K562 (cell line): ENCODE measurements at regions not wholly inside any gene's neighbourhood (a gene's known extent, or its start where the extent isn't known, plus 50 kb on each side); places are given as distances from the start of the nearest gene placed in this dataset.

Experiments
- BRF2 ChIP-seq: IDR thresholded peaks from 3 replicates; pipeline ENCODE4 v1.6.1; 2011; ENCODE audit warnings: borderline replicate concordance, mild to moderate bottlenecking; ENCODE audit not compliant: insufficient read length, insufficient read depth
- CTCF ChIP-seq, 3 experiments: IDR thresholded peaks in 2 of 3; conservative IDR thresholded peaks in 1 of 3; 2 replicates each; pipeline ENCODE4 v1.5.1; 2011 to 2012; ENCODE audit warnings: low read length in 3 of 3, mild to moderate bottlenecking in 3 of 3, control low read depth in 2 of 3, improper control_type of control experiment in 1 of 3, inconsistent platforms in 1 of 3, low read depth in 1 of 3, mixed read lengths in 1 of 3, moderate library complexity in 1 of 3; ENCODE audit not compliant: insufficient read depth in 2 of 3
- FOXK1 ChIP-seq: sonication (generic); formaldehyde crosslinking; IDR thresholded peaks from 2 replicates; pipeline ENCODE4 v1.8.0; 2022; ENCODE audit warnings: missing genetic modification reagents, mild to moderate bottlenecking, borderline replicate concordance
- LARP7 ChIP-seq: fragments of 450-650 bp; IDR thresholded peaks from 2 replicates; pipeline ENCODE4 v1.6.1; 2016
- POLR2A ChIP-seq: fragments of 450-650 bp; conservative IDR thresholded peaks from 2 replicates; pipeline ENCODE4 v1.6.1; 2016
- TAF1 ChIP-seq: IDR thresholded peaks from 2 replicates; pipeline ENCODE4 v1.6.1; 2011; ENCODE audit warnings: mild to moderate bottlenecking, low read length, moderate library complexity; ENCODE audit not compliant: insufficient read depth, control insufficient read depth, severe bottlenecking; ENCODE audit errors: extremely low read depth
- WHSC1 ChIP-seq: IDR thresholded peaks from one replicate; pipeline ENCODE4 v1.6.1; 2012; ENCODE audit warnings: low read length, control low read depth, inconsistent platforms
- ZNF23 ChIP-seq: fragments of 250-450 bp; sonication (Bioruptor Pico); IDR thresholded peaks from 2 replicates; pipeline ENCODE4 v1.4.0; 2020; ENCODE audit warnings: mild to moderate bottlenecking

GRCh38 chr2:18363348-18363747 is 197.1 kb downstream of the RDH14 start:
- no peak for TF ChIP-seq FOXK1 (CRISPR knock-in tag)
- TF ChIP-seq TAF1, result no peak
- no peak for TF ChIP-seq LARP7
- no peak for TF ChIP-seq WHSC1
- TF ChIP-seq ZNF23 (CRISPR knock-in tag), result no peak
- no peak for TF ChIP-seq BRF2
- TF ChIP-seq CTCF (IDR thresholded peaks at IDR 0.05 in 2 of 3, conservative IDR thresholded peaks at IDR 0.05 in 1 of 3; ENCODE audit: insufficient read depth in 2 of 3, low read depth in 1 of 3, low read length in 3 of 3), result no peak
- TF ChIP-seq POLR2A, result no peak
